NCI-H82 treated with DMSO at 0.1 percent for 48 hours (cell line): ENCODE measurements at regions not wholly inside any gene's neighbourhood (a gene's known extent, or its start where the extent isn't known, plus 50 kb on each side); places are given as distances from the start of the nearest gene placed in this dataset.

ENCODE experiments used
- DNase-seq: peaks from one replicate; lab custom pipeline; 2025; ENCODE audit not compliant: unreplicated experiment; lab: John Stamatoyannopoulos, UW

- no peak for DNase-seq
These were observed 226.1 kb upstream of the UBE2E2 start for GRCh38 chr3:22977042-22977441.

GRCh38 chr3:22977650-22978289 lies 225.4 kb upstream of the UBE2E2 start:
- DNase-seq: no peak

- DNase-seq: no peak
These were observed 223.5 kb upstream of the UBE2E2 start for GRCh38 chr3:22979581-22979980.

- no peak for DNase-seq
These were observed 222.8 kb upstream of the UBE2E2 start for GRCh38 chr3:22980346-22980745.

- no peak for DNase-seq
These were observed 222.0 kb upstream of the UBE2E2 start for GRCh38 chr3:22981166-22981565.

- DNase-seq: no peak
These were observed 221.3 kb upstream of the UBE2E2 start for GRCh38 chr3:22981861-22982260.

- DNase-seq: no peak
These were observed 220.0 kb upstream of the UBE2E2 start for GRCh38 chr3:22982981-22983587.

- DNase-seq: no peak
These were observed 216.2 kb upstream of the UBE2E2 start for GRCh38 chr3:22986958-22987357.

GRCh38 chr3:22988566-22988965 lies 214.6 kb upstream of the UBE2E2 start:
- no peak for DNase-seq

GRCh38 chr3:22989716-22990115 lies 213.4 kb upstream of the UBE2E2 start:
- DNase-seq: no peak

GRCh38 chr3:22990291-22991200 lies 212.6 kb upstream of the UBE2E2 start:
- no peak for DNase-seq

- no peak for DNase-seq
These were observed 208.3 kb upstream of the UBE2E2 start for GRCh38 chr3:22994781-22995180.

GRCh38 chr3:22996920-22997571 lies 206.1 kb upstream of the UBE2E2 start:
- DNase-seq: no peak

- DNase-seq: no peak
These were observed 202.8 kb upstream of the UBE2E2 start for GRCh38 chr3:23000371-23000770.

GRCh38 chr3:23002151-23002550 lies 201.0 kb upstream of the UBE2E2 start:
- DNase-seq: no peak

GRCh38 chr3:23002836-23003732 lies 200.0 kb upstream of the UBE2E2 start:
- peak; percentile 40 for DNase-seq

- no peak for DNase-seq
These were observed 199.4 kb upstream of the UBE2E2 start for GRCh38 chr3:23003733-23004046.

- DNase-seq: no peak
These were observed 198.2 kb upstream of the UBE2E2 start for GRCh38 chr3:23004971-23005370.

- DNase-seq: no peak
These were observed 185.3 kb upstream of the UBE2E2 start for GRCh38 chr3:23017801-23018200.

GRCh38 chr3:23019596-23020300 lies 183.4 kb upstream of the UBE2E2 start:
- no peak for DNase-seq
